Heart right ventricle (tissue), 16 donors: ENCODE measurements at regions not wholly inside any gene's neighbourhood (a gene's known extent, or its start where the extent isn't known, plus 50 kb on each side); places are given as distances from the start of the nearest gene placed in this dataset.

Experiments
- ATAC-seq, 8 donors: fragments of 200-7000 bp; cut with Tn5 transposase; one replicate each; pipeline ENCODE4 v1.9.1; 2020; ENCODE audit warnings: mild to moderate bottlenecking in 8 of 8, moderate library complexity in 8 of 8, moderate number of reproducible peaks in 1 of 8
- DNase-seq, 2 donors: peaks; one replicate each; pipeline ENCODE4 v3.0.0-alpha.2; 2020
- H3K27ac ChIP-seq, 10 donors: fragments of 200-600 bp; sonication (generic) in 2 of 10; one replicate each; pipeline versions ENCODE4 v1.5.0 to v1.8.0; 2020 to 2022; ENCODE audit warnings: mild to moderate bottlenecking in 3 of 10
- H3K27me3 ChIP-seq, 7 donors: fragments of 200-600 bp; one replicate each; pipeline ENCODE4 v1.8.0; 2021 to 2022; ENCODE audit warnings: mild to moderate bottlenecking in 2 of 7
- H3K36me3 ChIP-seq, 9 donors: fragments of 200-600 bp; sonication (generic) in 1 of 9; one replicate each; pipeline versions ENCODE4 v1.5.0 to v1.8.0; 2020 to 2022; ENCODE audit warnings: mild to moderate bottlenecking in 2 of 9
- H3K4me1 ChIP-seq, 9 donors: fragments of 200-600 bp; sonication (generic) in 1 of 9; one replicate each; pipeline versions ENCODE4 v1.5.0 to v1.8.0; 2020 to 2022; ENCODE audit warnings: mild to moderate bottlenecking in 4 of 9
- H3K4me3 ChIP-seq, 10 donors: fragments of 200-600 bp; sonication (generic) in 2 of 10; one replicate each; pipeline versions ENCODE4 v1.5.0 to v1.8.0; 2020 to 2022; ENCODE audit warnings: mild to moderate bottlenecking in 7 of 10, moderate library complexity in 2 of 10
- H3K9me3 ChIP-seq, 11 donors: fragments of 200-600 bp in 10 of 11; sonication (generic) in 2 of 11; one replicate each; pipeline versions ENCODE4 v1.5.0 to v1.8.0; 2013 to 2022; ENCODE audit warnings: mild to moderate bottlenecking in 2 of 11, control low read depth in 1 of 11, moderate library complexity in 1 of 11
- CTCF ChIP-seq, 9 donors: fragments of 200-600 bp; sonication (generic) in 2 of 9; IDR thresholded peaks; one replicate each; pipeline versions ENCODE4 v1.5.0 to v1.8.0; 2021 to 2022; ENCODE audit warnings: antibody characterized with exemption in 9 of 9, mild to moderate bottlenecking in 5 of 9, moderate library complexity in 1 of 9
- WGBS, 2 donors: extraction: QIAGEN DNeasy Blood & Tissue Kit; methylation state at CpG; one replicate each; pipeline ENCODE4 v1.1.7; 2013; ENCODE audit warnings: inconsistent platforms in 1 of 2; 5-methylcytosine and 5-hydroxymethylcytosine counted together
- intact Hi-C, 10 donors: fragments of 100-400 bp; cut with DNase I; formaldehyde crosslinking; loops; one replicate each; pipeline versions ENCODE4 v1.11.1 to v1.14.2; 2022
- donor health status: Arrhythmogenic right ventricular cardiomyopathy.
- donor health status: ischemic (EF 13 %, LVEDD 7.1; RV severe dilation, severe dysfunction).
- donor health status: healthy with polysubstance abuse.
- donor health status: DM: no; HTN: yes; CAD: no.
- donor health status: DM: no; HTN: no; CAD: no.
- donor health status: ischemic (EF 25% LVEDD 6.9; RV normal size, moderate dysfunction).
- donor health status: ischemic (EF 25% LVEDD 5.7; RV mildly dilated, moderate dysfunction).
- donor health status: healthy.
- donor health status: DM: yes; HTN: yes; CAD: no.
- donor health status: Ischemic cardiomyopathy.
- donor health status: ischemic (EF 35%, LVEDD 5.7; RV mildly dilated, moderate dysfunction).
- donor health status: nonischemic (EF 11% LVEDD 7.7; RV severe dilation, severe dysfunction).
- donor health status: DM: yes; HTN: yes; CAD: no.
- donor health status: PGD.
- donor health status: ischemic (EF 29% LVEDD 5.4; RV normal size, mild dysfunction).
- donor health status: nonischemic (EF 23%, LVEDD 6.1; RV moderate dilation, normal function).

- no peaks in the 10 kb centered on the region for H3K27me3 ChIP-seq
- intact Hi-C loops = no loop called here
- no peaks in the 10 kb centered on the region for H3K9me3 ChIP-seq
- no peak for TF ChIP-seq CTCF (IDR thresholded peaks at IDR 0.05)
- H3K4me1 ChIP-seq = peaks cover 0 to 4% (median 0%) of the 10 kb centered on the region in 9 donors
- H3K27ac ChIP-seq = no peak overlapping the region
- no peaks in the 10 kb centered on the region for H3K36me3 ChIP-seq
- 91 to 93% methylated on average over 10 of the region's 10 CpGs for WGBS, 2 donors
- ATAC-seq (no peak), DNase-seq (no peak)
- no peak overlapping the region for H3K4me3 ChIP-seq
These were observed 327.2 kb upstream of the E2F7 start for GRCh38 chr12:77392467-77393088.

GRCh38 chr12:77388445-77389265 lies 323.3 kb upstream of the E2F7 start:
- no peak overlapping the region for H3K4me3 ChIP-seq
- H3K36me3 ChIP-seq = no peaks in the 10 kb centered on the region
- no peaks in the 10 kb centered on the region for H3K27me3 ChIP-seq
- TF ChIP-seq CTCF (IDR thresholded peaks at IDR 0.05) = no peak
- H3K4me1 ChIP-seq = peaks cover 0 to 5% (median 0%) of the 10 kb centered on the region in 9 donors
- ATAC-seq (no peak), DNase-seq (no peak)
- no peak overlapping the region for H3K27ac ChIP-seq
- 93 to 96% methylated on average over 2 of the region's 2 CpGs for WGBS, 2 donors
- intact Hi-C loops = no loop called here
- no peaks in the 10 kb centered on the region for H3K9me3 ChIP-seq

DNA sequence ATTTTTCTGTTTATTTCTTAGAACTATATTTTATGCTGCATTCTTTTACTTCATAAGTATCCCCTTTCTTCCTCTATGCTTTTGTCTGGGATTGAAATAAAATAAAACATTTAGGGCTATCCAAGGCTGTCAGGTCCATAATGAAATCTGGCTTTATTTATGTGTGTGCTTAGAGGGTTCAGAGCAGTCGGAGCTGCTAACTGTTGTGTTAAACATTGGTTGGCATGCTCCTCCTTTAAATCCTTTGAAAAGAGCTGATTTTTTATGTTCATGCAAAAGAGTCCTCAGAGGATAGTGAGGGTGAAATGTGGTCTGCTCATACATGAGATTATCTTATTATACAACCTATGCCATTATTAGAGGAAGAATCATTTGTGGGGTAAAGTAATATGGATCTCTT lies 322.3 kb upstream of the E2F7 start:
- no peak for ATAC-seq
- H3K36me3 ChIP-seq = no peaks in the 10 kb centered on the region
- H3K4me1 ChIP-seq = peaks cover 0 to 5% (median 0%) of the 10 kb centered on the region in 9 donors
- no peak overlapping the region for H3K4me3 ChIP-seq
- H3K9me3 ChIP-seq = no peaks in the 10 kb centered on the region
- no peak overlapping the region for H3K27ac ChIP-seq
- no peak for DNase-seq
- intact Hi-C loops = no loop called here
- H3K27me3 ChIP-seq = no peaks in the 10 kb centered on the region
- TF ChIP-seq CTCF (IDR thresholded peaks at IDR 0.05) = no peak
- 77 to 93% methylated on average over 1 of the region's 1 CpG for WGBS, 2 donors

DNA sequence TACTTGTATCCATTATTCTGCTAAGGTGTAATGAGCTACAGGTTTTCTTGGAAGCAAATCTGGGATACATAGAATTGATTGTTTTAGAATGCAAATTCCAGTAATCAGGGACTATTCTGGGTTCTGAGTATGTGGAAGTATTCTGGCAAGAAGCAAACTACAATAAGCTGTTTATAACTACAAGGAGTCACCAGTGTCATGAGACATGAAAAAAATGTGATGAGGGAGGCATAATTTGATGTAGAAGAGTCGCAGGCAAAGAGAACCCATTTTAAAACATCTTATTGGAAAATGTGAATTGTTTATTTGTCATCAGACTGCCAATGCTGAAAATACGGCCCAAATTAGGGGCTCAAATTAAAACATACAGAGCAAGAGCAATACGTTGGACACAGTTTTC lies 321.8 kb upstream of the E2F7 start:
- intact Hi-C loops = no loop called here
- ATAC-seq = no peak
- 51 to 53% methylated on average over 3 of the region's 3 CpGs for WGBS, 2 donors

More for the DNA sequence above, 321.8 kb upstream of the E2F7 start:
- Histone ChIP-seq H3K27ac (no peak overlapping the region), H3K4me3 (no peak overlapping the region), H3K36me3 (no peaks in the 10 kb centered on the region), H3K9me3 (no peaks in the 10 kb centered on the region), H3K4me1 (peaks cover 0 to 5% (median 0%) of the 10 kb centered on the region in 9 donors), H3K27me3 (no peaks in the 10 kb centered on the region)
- TF ChIP-seq CTCF (IDR thresholded peaks at IDR 0.05) = no peak
- DNase-seq = no peak
